ENCODE measurements at regions not wholly inside any gene's neighbourhood (a gene's known extent, or its start where the extent isn't known, plus 50 kb on each side); places are given as distances from the start of the nearest gene placed in this dataset.

GRCh38 chr11:81359476-81359875, 1374.2 kb downstream of the FAM181B start:
- Histone ChIP-seq H3K27me3 (ENCODE audit: control insufficient read depth in 1 of 2, insufficient read depth in 2 of 2, low read length in 2 of 2) (no peaks in the 10 kb centered on the region), H3K9me3 (ENCODE audit: control insufficient read depth in 1 of 2, insufficient read depth in 1 of 2, low read length in 2 of 2) (peaks cover 0 to under 1% of the 10 kb centered on the region in 2 experiments), H3K27ac (ENCODE audit: low read depth in 1 of 2, low read length in 2 of 2) (no peak overlapping the region), H3K36me3 (ENCODE audit: insufficient read depth, low read length) (no peaks in the 10 kb centered on the region), H3K4me3 (ENCODE audit: low read length) (no peak overlapping the region), H3K4me1 (ENCODE audit: insufficient read depth, low read length) (no peaks in the 10 kb centered on the region)
- Mint-ChIP-seq H3K27me3 (no peaks in the 10 kb centered on the region), H3K36me3 (ENCODE audit: low read depth) (no peaks in the 10 kb centered on the region), H3K9me3 (peaks cover 6% of the 10 kb centered on the region), H3K27ac (no peak overlapping the region), H3K4me3 (no peak overlapping the region), H3K4me1 (ENCODE audit: low read depth) (no peaks in the 10 kb centered on the region)
- no peak for TF ChIP-seq CTCF (IDR thresholded peaks at IDR 0.05)
- intact Hi-C loops (cut with DNase I, micrococcal nuclease) = no loop called here
- ChIA-PET POLR2A (no interaction called here), CTCF (no interaction called here)
- DNase-seq (no peak), ATAC-seq (ENCODE audit: poor library complexity) (no peak)

GRCh38 chr11:81345609-81346008, 1388.1 kb downstream of the FAM181B start:
- intact Hi-C loops (cut with DNase I, micrococcal nuclease) = no loop called here
- Mint-ChIP-seq H3K36me3 (ENCODE audit: low read depth) (no peaks in the 10 kb centered on the region), H3K4me3 (no peak overlapping the region), H3K27me3 (no peaks in the 10 kb centered on the region), H3K27ac (no peak overlapping the region), H3K4me1 (ENCODE audit: low read depth) (no peaks in the 10 kb centered on the region), H3K9me3 (peaks cover 2% of the 10 kb centered on the region)
- Histone ChIP-seq H3K4me3 (ENCODE audit: low read length) (no peak overlapping the region), H3K27me3 (ENCODE audit: control insufficient read depth in 1 of 2, insufficient read depth in 2 of 2, low read length in 2 of 2) (no peaks in the 10 kb centered on the region), H3K9me3 (ENCODE audit: control insufficient read depth in 1 of 2, insufficient read depth in 1 of 2, low read length in 2 of 2) (no peaks in the 10 kb centered on the region), H3K36me3 (ENCODE audit: insufficient read depth, low read length) (no peaks in the 10 kb centered on the region), H3K4me1 (ENCODE audit: insufficient read depth, low read length) (no peaks in the 10 kb centered on the region), H3K27ac (ENCODE audit: low read depth in 1 of 2, low read length in 2 of 2) (no peak overlapping the region)
- no peak for TF ChIP-seq CTCF (IDR thresholded peaks at IDR 0.05)
- CTCF ChIA-PET = no interaction called here
- POLR2A ChIA-PET = no interaction called here
- no peak for ATAC-seq (ENCODE audit: poor library complexity)
- no peak for DNase-seq

GRCh38 chr11:81342966-81343365, 1390.7 kb downstream of the FAM181B start:
- H3K9me3 ChIP-seq (ENCODE audit: control insufficient read depth in 1 of 2, insufficient read depth in 1 of 2, low read length in 2 of 2) = no peaks in the 10 kb centered on the region

More at GRCh38 chr11:81342966-81343365, 1390.7 kb downstream of the FAM181B start:
- Mint-ChIP-seq H3K36me3 (ENCODE audit: low read depth) (no peaks in the 10 kb centered on the region), H3K4me3 (no peak overlapping the region), H3K27me3 (no peaks in the 10 kb centered on the region), H3K27ac (no peak overlapping the region), H3K4me1 (ENCODE audit: low read depth) (no peaks in the 10 kb centered on the region), H3K9me3 (peaks cover 5% of the 10 kb centered on the region)
- ATAC-seq (ENCODE audit: poor library complexity) = no peak
- no peaks in the 10 kb centered on the region for H3K27me3 ChIP-seq (ENCODE audit: control insufficient read depth in 1 of 2, insufficient read depth in 2 of 2, low read length in 2 of 2)
- no peak for TF ChIP-seq CTCF (IDR thresholded peaks at IDR 0.05)
- POLR2A ChIA-PET = no interaction called here
- no peaks in the 10 kb centered on the region for H3K4me1 ChIP-seq (ENCODE audit: insufficient read depth, low read length)
- H3K4me3 ChIP-seq (ENCODE audit: low read length) = no peak overlapping the region
- DNase-seq = no peak
- no peaks in the 10 kb centered on the region for H3K36me3 ChIP-seq (ENCODE audit: insufficient read depth, low read length)
- intact Hi-C loops (cut with DNase I, micrococcal nuclease) = no loop called here
- CTCF ChIA-PET = no interaction called here
- no peak overlapping the region for H3K27ac ChIP-seq (ENCODE audit: low read depth in 1 of 2, low read length in 2 of 2)

All from CD4-positive, alpha-beta T cell (primary cell).